ENCODE measurements at regions not wholly inside any gene's neighbourhood (a gene's known extent, or its start where the extent isn't known, plus 50 kb on each side); places are given as distances from the start of the nearest gene placed in this dataset.

DNA sequence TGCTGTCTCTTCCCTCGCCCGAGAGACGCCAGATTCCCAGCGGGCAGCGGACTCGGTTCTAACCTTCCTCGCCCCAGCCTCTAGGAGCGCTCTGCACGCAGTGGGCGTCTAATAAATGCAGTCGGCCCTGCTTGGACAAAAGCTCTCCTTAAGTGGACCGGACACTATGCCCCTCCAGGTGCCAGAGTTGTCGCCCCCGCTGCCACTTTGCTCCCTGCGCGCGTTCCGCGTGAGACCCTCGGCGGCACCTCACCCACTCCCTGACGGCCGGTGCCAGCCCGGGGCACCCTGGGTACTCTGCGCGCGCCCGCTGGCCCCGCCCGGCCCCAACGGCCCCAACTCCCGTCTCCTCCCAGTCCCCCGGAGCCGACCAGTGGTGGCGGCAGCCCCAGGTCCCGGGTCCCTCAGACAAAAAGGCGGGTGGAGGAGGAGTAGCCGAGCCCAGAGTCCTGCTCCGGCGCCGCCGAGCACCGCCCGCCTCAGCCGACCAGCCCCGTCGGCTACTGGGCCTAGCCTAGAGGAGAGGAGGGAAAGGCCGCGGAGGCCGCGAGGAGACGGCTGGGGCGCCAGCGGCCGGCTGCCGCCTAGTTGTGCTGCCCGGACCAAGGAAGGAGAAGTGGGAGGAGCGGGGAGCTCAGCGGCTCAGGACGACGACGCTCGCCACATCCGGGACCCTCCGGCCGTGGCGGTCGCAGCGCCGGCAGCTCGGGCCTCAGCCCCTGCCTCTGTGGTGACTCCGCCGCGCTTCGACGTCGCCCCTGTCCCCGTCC, 123.0 kb downstream of the GOSR1 start (continued):
- TF ChIP-seq SATB2 (CRISPR knock-in tag; IDR thresholded peaks at IDR 0.05) (no peak; the same call in 1 of the 2 replicates), TP53 (CRISPR knock-in tag; conservative IDR thresholded peaks at IDR 0.05) (0 out of 2 replicates have a peak, but pooled peaks have one; percentile 36), SNAI1 (CRISPR knock-in tag; IDR thresholded peaks at IDR 0.05; ENCODE audit: borderline replicate concordance) (no peak), ZNF205 (CRISPR knock-in tag; IDR thresholded peaks at IDR 0.05) (0 out of 2 replicates have a peak, but pooled peaks have one; percentile 39), ZNF235 (CRISPR knock-in tag; IDR thresholded peaks at IDR 0.05; ENCODE audit: borderline replicate concordance) (0 out of 2 replicates have a peak, but pooled peaks have one; percentile 12), RCOR2 (CRISPR knock-in tag; IDR thresholded peaks at IDR 0.05) (no peak), CREB1 (IDR thresholded peaks at IDR 0.05) (no peak), CREB1 (CRISPR knock-in tag; IDR thresholded peaks at IDR 0.05) (no peak), ZNF883 (CRISPR knock-in tag; IDR thresholded peaks at IDR 0.05; ENCODE audit: not compliant biosample characterization) (peak; percentile 42), ZNF75D (CRISPR knock-in tag; IDR thresholded peaks at IDR 0.05; ENCODE audit: borderline replicate concordance) (no peak), ZNF558 (CRISPR knock-in tag; IDR thresholded peaks at IDR 0.05; ENCODE audit: borderline replicate concordance) (no peak; the same call in 1 of the 2 replicates), PHF5A (CRISPR knock-in tag; IDR thresholded peaks at IDR 0.05; ENCODE audit: low read depth, unreplicated experiment) (no peak), PTBP1 (IDR thresholded peaks at IDR 0.05; ENCODE audit: low read depth, low read length, poor library complexity, severe bottlenecking) (no peak)
- TF ChIP-seq, protein P1, sequence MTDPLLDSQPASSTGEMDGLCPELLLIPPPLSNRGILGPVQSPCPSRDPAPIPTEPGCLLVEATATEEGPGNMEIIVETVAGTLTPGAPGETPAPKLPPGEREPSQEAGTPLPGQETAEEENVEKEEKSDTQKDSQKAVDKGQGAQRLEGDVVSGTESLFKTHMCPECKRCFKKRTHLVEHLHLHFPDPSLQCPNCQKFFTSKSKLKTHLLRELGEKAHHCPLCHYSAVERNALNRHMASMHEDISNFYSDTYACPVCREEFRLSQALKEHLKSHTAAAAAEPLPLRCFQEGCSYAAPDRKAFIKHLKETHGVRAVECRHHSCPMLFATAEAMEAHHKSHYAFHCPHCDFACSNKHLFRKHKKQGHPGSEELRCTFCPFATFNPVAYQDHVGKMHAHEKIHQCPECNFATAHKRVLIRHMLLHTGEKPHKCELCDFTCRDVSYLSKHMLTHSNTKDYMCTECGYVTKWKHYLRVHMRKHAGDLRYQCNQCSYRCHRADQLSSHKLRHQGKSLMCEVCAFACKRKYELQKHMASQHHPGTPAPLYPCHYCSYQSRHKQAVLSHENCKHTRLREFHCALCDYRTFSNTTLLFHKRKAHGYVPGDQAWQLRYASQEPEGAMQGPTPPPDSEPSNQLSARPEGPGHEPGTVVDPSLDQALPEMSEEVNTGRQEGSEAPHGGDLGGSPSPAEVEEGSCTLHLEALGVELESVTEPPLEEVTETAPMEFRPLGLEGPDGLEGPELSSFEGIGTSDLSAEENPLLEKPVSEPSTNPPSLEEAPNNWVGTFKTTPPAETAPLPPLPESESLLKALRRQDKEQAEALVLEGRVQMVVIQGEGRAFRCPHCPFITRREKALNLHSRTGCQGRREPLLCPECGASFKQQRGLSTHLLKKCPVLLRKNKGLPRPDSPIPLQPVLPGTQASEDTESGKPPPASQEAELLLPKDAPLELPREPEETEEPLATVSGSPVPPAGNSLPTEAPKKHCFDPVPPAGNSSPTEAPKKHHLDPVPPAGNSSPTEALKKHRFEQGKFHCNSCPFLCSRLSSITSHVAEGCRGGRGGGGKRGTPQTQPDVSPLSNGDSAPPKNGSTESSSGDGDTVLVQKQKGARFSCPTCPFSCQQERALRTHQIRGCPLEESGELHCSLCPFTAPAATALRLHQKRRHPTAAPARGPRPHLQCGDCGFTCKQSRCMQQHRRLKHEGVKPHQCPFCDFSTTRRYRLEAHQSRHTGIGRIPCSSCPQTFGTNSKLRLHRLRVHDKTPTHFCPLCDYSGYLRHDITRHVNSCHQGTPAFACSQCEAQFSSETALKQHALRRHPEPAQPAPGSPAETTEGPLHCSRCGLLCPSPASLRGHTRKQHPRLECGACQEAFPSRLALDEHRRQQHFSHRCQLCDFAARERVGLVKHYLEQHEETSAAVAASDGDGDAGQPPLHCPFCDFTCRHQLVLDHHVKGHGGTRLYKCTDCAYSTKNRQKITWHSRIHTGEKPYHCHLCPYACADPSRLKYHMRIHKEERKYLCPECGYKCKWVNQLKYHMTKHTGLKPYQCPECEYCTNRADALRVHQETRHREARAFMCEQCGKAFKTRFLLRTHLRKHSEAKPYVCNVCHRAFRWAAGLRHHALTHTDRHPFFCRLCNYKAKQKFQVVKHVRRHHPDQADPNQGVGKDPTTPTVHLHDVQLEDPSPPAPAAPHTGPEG (CRISPR knock-in tag; IDR thresholded peaks at IDR 0.05) = peak; percentile 27; the same call in 1 of the 2 replicates
- TF ChIP-seq, protein P2, sequence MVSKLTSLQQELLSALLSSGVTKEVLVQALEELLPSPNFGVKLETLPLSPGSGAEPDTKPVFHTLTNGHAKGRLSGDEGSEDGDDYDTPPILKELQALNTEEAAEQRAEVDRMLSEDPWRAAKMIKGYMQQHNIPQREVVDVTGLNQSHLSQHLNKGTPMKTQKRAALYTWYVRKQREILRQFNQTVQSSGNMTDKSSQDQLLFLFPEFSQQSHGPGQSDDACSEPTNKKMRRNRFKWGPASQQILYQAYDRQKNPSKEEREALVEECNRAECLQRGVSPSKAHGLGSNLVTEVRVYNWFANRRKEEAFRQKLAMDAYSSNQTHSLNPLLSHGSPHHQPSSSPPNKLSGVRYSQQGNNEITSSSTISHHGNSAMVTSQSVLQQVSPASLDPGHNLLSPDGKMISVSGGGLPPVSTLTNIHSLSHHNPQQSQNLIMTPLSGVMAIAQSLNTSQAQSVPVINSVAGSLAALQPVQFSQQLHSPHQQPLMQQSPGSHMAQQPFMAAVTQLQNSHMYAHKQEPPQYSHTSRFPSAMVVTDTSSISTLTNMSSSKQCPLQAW (CRISPR knock-in tag; IDR thresholded peaks at IDR 0.05) = peak; percentile 69; the same call in 1 of the 2 replicates
- TF ChIP-seq, protein P3, sequence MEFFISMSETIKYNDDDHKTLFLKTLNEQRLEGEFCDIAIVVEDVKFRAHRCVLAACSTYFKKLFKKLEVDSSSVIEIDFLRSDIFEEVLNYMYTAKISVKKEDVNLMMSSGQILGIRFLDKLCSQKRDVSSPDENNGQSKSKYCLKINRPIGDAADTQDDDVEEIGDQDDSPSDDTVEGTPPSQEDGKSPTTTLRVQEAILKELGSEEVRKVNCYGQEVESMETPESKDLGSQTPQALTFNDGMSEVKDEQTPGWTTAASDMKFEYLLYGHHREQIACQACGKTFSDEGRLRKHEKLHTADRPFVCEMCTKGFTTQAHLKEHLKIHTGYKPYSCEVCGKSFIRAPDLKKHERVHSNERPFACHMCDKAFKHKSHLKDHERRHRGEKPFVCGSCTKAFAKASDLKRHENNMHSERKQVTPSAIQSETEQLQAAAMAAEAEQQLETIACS (CRISPR knock-in tag; IDR thresholded peaks at IDR 0.05) = peak; percentile 88
- TF ChIP-seq, protein P4, sequence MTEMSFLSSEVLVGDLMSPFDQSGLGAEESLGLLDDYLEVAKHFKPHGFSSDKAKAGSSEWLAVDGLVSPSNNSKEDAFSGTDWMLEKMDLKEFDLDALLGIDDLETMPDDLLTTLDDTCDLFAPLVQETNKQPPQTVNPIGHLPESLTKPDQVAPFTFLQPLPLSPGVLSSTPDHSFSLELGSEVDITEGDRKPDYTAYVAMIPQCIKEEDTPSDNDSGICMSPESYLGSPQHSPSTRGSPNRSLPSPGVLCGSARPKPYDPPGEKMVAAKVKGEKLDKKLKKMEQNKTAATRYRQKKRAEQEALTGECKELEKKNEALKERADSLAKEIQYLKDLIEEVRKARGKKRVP (CRISPR knock-in tag; IDR thresholded peaks at IDR 0.05) = no peak
